ENCODE measurements at regions not wholly inside any gene's neighbourhood (a gene's known extent, or its start where the extent isn't known, plus 50 kb on each side); places are given as distances from the start of the nearest gene placed in this dataset.

DNA sequence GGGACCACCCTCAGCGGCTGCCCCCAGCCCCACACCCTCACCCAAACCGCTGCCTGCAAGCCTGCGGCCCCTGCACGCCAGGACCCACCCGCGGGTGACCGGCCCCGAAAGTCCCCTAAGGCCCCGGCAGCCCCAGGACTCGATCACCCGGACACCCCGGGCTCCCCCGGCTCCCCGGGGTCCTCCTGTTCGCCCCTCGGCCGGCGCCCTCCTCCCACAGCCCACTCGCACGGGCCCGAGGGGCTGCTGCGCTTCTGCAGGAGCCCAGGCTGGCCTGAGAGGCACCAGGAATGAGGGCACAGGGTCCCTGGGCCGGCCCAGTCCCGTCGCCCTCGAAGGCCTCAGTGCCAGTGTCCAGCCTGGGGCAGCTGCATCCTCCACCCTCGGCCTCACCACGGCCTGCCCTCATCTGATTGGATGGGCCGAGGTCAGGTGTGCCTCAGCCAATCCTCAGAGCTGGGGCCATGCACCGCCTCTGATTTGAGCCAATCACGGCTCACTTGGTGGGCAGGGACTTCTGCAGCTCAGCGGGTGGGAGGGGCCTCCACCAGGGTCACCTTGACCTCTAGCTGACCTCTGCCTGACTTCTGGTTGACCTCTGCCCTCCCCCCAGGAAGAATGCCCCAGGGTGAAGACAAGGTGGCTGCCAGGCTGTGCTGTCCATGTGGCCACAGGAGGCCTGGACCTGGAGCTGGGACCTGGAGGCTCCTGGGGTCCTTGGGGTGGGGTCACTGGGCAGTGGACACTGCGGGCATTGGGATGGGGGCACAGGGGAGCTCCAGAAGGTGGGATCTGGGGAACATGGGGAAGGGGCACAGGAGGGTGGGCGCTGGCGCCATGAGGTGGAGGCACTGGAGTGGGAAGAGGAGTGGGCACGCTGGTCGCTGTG, 97.6 kb upstream of the NKX1-1 start:
- POLR2A ChIA-PET: no interaction called here
- no peaks in the 10 kb centered on the region for H4K20me1 ChIP-seq (replicated peaks; ENCODE audit: control insufficient read depth, extremely low read depth, insufficient read depth, low read length)
- H3K36me3 ChIP-seq (ENCODE audit: control insufficient read depth in 2 of 2, extremely low read depth in 1 of 2, insufficient read depth in 2 of 2, low read length in 2 of 2): no peaks in the 10 kb centered on the region
- H3K27ac ChIP-seq (ENCODE audit: insufficient read depth, low read depth, low read length): no peak overlapping the region
- no peaks in the 10 kb centered on the region for H3K79me2 ChIP-seq (ENCODE audit: control insufficient read depth, insufficient read depth, low read length)
- H3K9me3 ChIP-seq (replicated peaks; ENCODE audit: control insufficient read depth, insufficient read depth, low read length): no peaks in the 10 kb centered on the region
- FAIRE-seq: no peak
- H3K4me2 ChIP-seq (ENCODE audit: insufficient read depth, low read length): no peak overlapping the region
- no peak for DNase-seq (ENCODE audit: low read depth, low spot score)
- no peaks in the 10 kb centered on the region for H3K27me3 ChIP-seq (ENCODE audit: control insufficient read depth in 2 of 2, insufficient read depth in 2 of 2, low read length in 2 of 2)
- CTCF ChIA-PET: interaction anchor here (2.0 kb wide), 1 partner anchor 9 kb away, joined by 5 read pairs; no protein-coding TSS in a partner anchor
- H3K4me1 ChIP-seq (ENCODE audit: control insufficient read depth, extremely low read depth, insufficient read depth, low read length): no peaks in the 10 kb centered on the region
- no TSS peak for BruUV-seq (replicated peaks)
- intact Hi-C loops (cut with micrococcal nuclease): no loop called here
- no peak overlapping the region for H2AFZ ChIP-seq (ENCODE audit: low read depth, low read length)
- H3K9ac ChIP-seq (replicated peaks; ENCODE audit: extremely low read depth, insufficient read depth, low read length): no peak overlapping the region
- no peak overlapping the region for H3K4me3 ChIP-seq (replicated peaks in 1 of 3; ENCODE audit: insufficient read depth in 1 of 3, low read depth in 1 of 3, low read length in 3 of 3)
- TF ChIP-seq EZH2 (IDR thresholded peaks at IDR 0.05; ENCODE audit: borderline replicate concordance, low read depth, low read length, severe bottlenecking): no peak
- no peak for TF ChIP-seq MYC (IDR thresholded peaks at IDR 0.05; ENCODE audit: low read depth, low read length)
- TF ChIP-seq POLR2AphosphoS5 (IDR thresholded peaks at IDR 0.05; ENCODE audit: insufficient read depth, low read depth, low read length): no peak
- TF ChIP-seq JUN (IDR thresholded peaks at IDR 0.05; ENCODE audit: borderline replicate concordance, insufficient read depth, insufficient read length, low read depth): no peak
- dilution Hi-C loops (cut with MboI; ENCODE audit: extremely low pct_ligation_motif_present, low sequenced_read_pairs): no loop called here
- no peaks in the 10 kb centered on the region for H3K9me1 ChIP-seq (replicated peaks; ENCODE audit: control insufficient read depth, extremely low read depth, insufficient read depth, low read length)

DNA sequence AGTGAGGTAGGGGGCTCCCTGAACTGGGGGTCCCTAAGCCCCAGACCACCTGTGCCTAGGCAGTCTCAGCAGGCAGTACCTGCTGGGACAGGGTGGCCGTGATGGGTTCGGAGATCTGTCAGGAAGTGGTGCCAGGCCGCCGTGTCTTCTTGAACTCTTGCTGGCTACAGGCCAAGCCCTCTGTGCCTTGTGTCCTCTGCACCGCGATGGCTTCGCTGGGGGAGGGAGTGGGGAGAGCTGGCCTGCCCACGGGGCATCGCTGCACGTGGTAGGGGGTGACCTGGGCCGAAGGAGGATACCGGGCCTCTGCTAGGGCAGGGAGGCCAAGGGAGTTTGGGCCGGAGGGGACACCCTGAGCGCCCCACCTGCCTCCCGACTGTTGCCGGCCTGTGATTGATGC, 96.7 kb upstream of the NKX1-1 start:
- H4K20me1 ChIP-seq (replicated peaks; ENCODE audit: control insufficient read depth, extremely low read depth, insufficient read depth, low read length): no peaks in the 10 kb centered on the region
- no peak overlapping the region for H3K4me3 ChIP-seq (replicated peaks in 1 of 3; ENCODE audit: insufficient read depth in 1 of 3, low read depth in 1 of 3, low read length in 3 of 3)
- ChIA-PET CTCF (interaction anchor here (2.0 kb wide), 1 partner anchor 10 kb away, joined by 5 read pairs; no protein-coding TSS in a partner anchor), POLR2A (no interaction called here)
- H3K36me3 ChIP-seq (ENCODE audit: control insufficient read depth in 2 of 2, extremely low read depth in 1 of 2, insufficient read depth in 2 of 2, low read length in 2 of 2): no peaks in the 10 kb centered on the region
- BruUV-seq (replicated peaks): no TSS peak
- FAIRE-seq: no peak
- H3K9me1 ChIP-seq (replicated peaks; ENCODE audit: control insufficient read depth, extremely low read depth, insufficient read depth, low read length): no peaks in the 10 kb centered on the region
- H3K79me2 ChIP-seq (ENCODE audit: control insufficient read depth, insufficient read depth, low read length): no peaks in the 10 kb centered on the region
- H2AFZ ChIP-seq (ENCODE audit: low read depth, low read length): no peak overlapping the region
- H3K27me3 ChIP-seq (ENCODE audit: control insufficient read depth in 2 of 2, insufficient read depth in 2 of 2, low read length in 2 of 2): no peaks in the 10 kb centered on the region
- no peak for TF ChIP-seq POLR2A (IDR thresholded peaks at IDR 0.05; ENCODE audit: low read depth, low read length)
- no peak for TF ChIP-seq EZH2 (IDR thresholded peaks at IDR 0.05; ENCODE audit: borderline replicate concordance, low read depth, low read length, severe bottlenecking)
- TF ChIP-seq JUN (IDR thresholded peaks at IDR 0.05; ENCODE audit: borderline replicate concordance, insufficient read depth, insufficient read length, low read depth): no peak
- no peak for TF ChIP-seq FOS (IDR thresholded peaks at IDR 0.05; ENCODE audit: borderline replicate concordance, insufficient read depth, low read length)
- TF ChIP-seq, protein P1, sequence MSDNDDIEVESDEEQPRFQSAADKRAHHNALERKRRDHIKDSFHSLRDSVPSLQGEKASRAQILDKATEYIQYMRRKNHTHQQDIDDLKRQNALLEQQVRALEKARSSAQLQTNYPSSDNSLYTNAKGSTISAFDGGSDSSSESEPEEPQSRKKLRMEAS (IDR thresholded peaks at IDR 0.05; ENCODE audit: insufficient read depth, insufficient read length): no peak
- TF ChIP-seq, protein P2, sequence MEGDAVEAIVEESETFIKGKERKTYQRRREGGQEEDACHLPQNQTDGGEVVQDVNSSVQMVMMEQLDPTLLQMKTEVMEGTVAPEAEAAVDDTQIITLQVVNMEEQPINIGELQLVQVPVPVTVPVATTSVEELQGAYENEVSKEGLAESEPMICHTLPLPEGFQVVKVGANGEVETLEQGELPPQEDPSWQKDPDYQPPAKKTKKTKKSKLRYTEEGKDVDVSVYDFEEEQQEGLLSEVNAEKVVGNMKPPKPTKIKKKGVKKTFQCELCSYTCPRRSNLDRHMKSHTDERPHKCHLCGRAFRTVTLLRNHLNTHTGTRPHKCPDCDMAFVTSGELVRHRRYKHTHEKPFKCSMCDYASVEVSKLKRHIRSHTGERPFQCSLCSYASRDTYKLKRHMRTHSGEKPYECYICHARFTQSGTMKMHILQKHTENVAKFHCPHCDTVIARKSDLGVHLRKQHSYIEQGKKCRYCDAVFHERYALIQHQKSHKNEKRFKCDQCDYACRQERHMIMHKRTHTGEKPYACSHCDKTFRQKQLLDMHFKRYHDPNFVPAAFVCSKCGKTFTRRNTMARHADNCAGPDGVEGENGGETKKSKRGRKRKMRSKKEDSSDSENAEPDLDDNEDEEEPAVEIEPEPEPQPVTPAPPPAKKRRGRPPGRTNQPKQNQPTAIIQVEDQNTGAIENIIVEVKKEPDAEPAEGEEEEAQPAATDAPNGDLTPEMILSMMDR (IDR thresholded peaks at IDR 0.05; ENCODE audit: extremely low read depth in 1 of 2, insufficient read depth in 1 of 2, low read depth in 1 of 2, low read length in 2 of 2): no peak
- no peak for TF ChIP-seq MYC (IDR thresholded peaks at IDR 0.05; ENCODE audit: low read depth, low read length)
- no peak for TF ChIP-seq GATA2 (IDR thresholded peaks at IDR 0.05; ENCODE audit: insufficient read depth, insufficient read length, low read depth, low read length)
- TF ChIP-seq POLR2AphosphoS5 (IDR thresholded peaks at IDR 0.05; ENCODE audit: insufficient read depth, low read depth, low read length): no peak
- DNase-seq (ENCODE audit: low read depth, low spot score): no peak
- H3K9ac ChIP-seq (replicated peaks; ENCODE audit: extremely low read depth, insufficient read depth, low read length): no peak overlapping the region
- dilution Hi-C loops (cut with MboI; ENCODE audit: extremely low pct_ligation_motif_present, low sequenced_read_pairs) (no loop called here), intact Hi-C loops (cut with micrococcal nuclease) (no loop called here)
- H3K27ac ChIP-seq (ENCODE audit: insufficient read depth, low read depth, low read length): no peak overlapping the region
- H3K9me3 ChIP-seq (replicated peaks; ENCODE audit: control insufficient read depth, insufficient read depth, low read length): no peaks in the 10 kb centered on the region
- no peak overlapping the region for H3K4me2 ChIP-seq (ENCODE audit: insufficient read depth, low read length)
- H3K4me1 ChIP-seq (ENCODE audit: control insufficient read depth, extremely low read depth, insufficient read depth, low read length): no peaks in the 10 kb centered on the region

Data from endothelial cell of umbilical vein (primary cell).